Panc1 (cell line): ENCODE measurements at regions not wholly inside any gene's neighbourhood (a gene's known extent, or its start where the extent isn't known, plus 50 kb on each side); places are given as distances from the start of the nearest gene placed in this dataset.

ENCODE experiments used
- ATAC-seq: fragments of 200-7000 bp; cut with Tn5 transposase; 2 replicates; pipeline ENCODE4 v1.9.1; 2020; ENCODE audit warnings: mild to moderate bottlenecking, moderate library complexity
- BruUV-seq: library from RNA; stranded (reverse); fragments of 400-500 nt; replicated peaks from 2 replicates; lab custom pipeline; 2021; lab: Mats Ljungman, UMichigan
- CTCF ChIA-PET: fragments of 300-600 bp; sonication (Branson Sonifier 250); formaldehyde crosslinking; loops from one replicate; lab custom pipeline; 2022; ENCODE audit warnings: antibody characterized with exemption; lab: Charles Lee
- POLR2A ChIA-PET: fragments of 300-600 bp; sonication (Branson Sonifier 250); formaldehyde crosslinking; loops from one replicate; lab custom pipeline; 2022; ENCODE audit warnings: antibody characterized with exemption; lab: Charles Lee
- DNase-seq: peaks from one replicate; pipeline ENCODE4 v3.0.0-alpha.2; 2010; ENCODE audit warnings: low read depth, low spot score
- H3K27ac ChIP-seq: 2 replicates; pipeline ENCODE4 v1.5.1; 2011; ENCODE audit warnings: mild to moderate bottlenecking, low read length, inconsistent platforms
- H3K27me3 ChIP-seq: fragments of 200-500 bp; sonication (Bioruptor generic); 2 replicates; pipeline ENCODE4 v1.6.0; 2014; ENCODE audit warnings: low read length, inconsistent platforms; ENCODE audit not compliant: control insufficient read depth, insufficient read depth
- H3K36me3 ChIP-seq: fragments of 200-500 bp; sonication (Bioruptor generic); 2 replicates; pipeline ENCODE4 v1.5.1; 2014; ENCODE audit warnings: inconsistent platforms, mild to moderate bottlenecking, low read length, moderate library complexity; ENCODE audit not compliant: control insufficient read depth, insufficient read depth
- H3K4me1 ChIP-seq: 2 replicates; pipeline ENCODE4 v1.5.1; 2011; ENCODE audit warnings: inconsistent platforms, mild to moderate bottlenecking, low read length, moderate library complexity; ENCODE audit not compliant: control insufficient read depth, insufficient read depth
- H3K4me3 ChIP-seq, 2 experiments: 2 replicates each; pipeline ENCODE4 v1.5.1; 2011 to 2012; ENCODE audit warnings: low read depth in 2 of 2, low read length in 2 of 2, mild to moderate bottlenecking in 2 of 2, inconsistent platforms in 1 of 2, moderate library complexity in 1 of 2
- H3K9me3 ChIP-seq: fragments of 200-500 bp; sonication (Bioruptor generic); 2 replicates; pipeline ENCODE4 v1.5.1; 2014; ENCODE audit warnings: low read depth, mild to moderate bottlenecking, inconsistent platforms, low read length, moderate library complexity; ENCODE audit not compliant: control insufficient read depth, insufficient read depth
- POLR2AphosphoS5 ChIP-seq: IDR thresholded peaks from 2 replicates; pipeline ENCODE4 v1.6.1; 2012; ENCODE audit warnings: mild to moderate bottlenecking, low read depth, low read length, moderate library complexity
- SIN3A ChIP-seq: IDR thresholded peaks from 2 replicates; pipeline ENCODE4 v1.6.1; 2012; ENCODE audit warnings: low read depth, mild to moderate bottlenecking, low read length, moderate library complexity, borderline replicate concordance; ENCODE audit not compliant: insufficient read depth
- TCF7L2 ChIP-seq: IDR thresholded peaks from 2 replicates; pipeline ENCODE4 v1.6.1; 2011; ENCODE audit warnings: mild to moderate bottlenecking, low read depth, low read length, inconsistent platforms
- in situ Hi-C: cut with HindIII; loops from 2 replicates; pipeline ENCODE4 v1.10.0; 2016; ENCODE audit warnings: low sequenced_read_pairs, low pct_unique_long_range_greater_than_20kb
- intact Hi-C: fragments of 100-400 bp; cut with micrococcal nuclease; formaldehyde crosslinking; loops from one replicate; pipeline ENCODE4 v1.10.0; 2022; ENCODE audit not compliant: unreplicated experiment
- TF ChIP-seq, protein P1 (sequence below), 2 experiments: IDR thresholded peaks; 2 replicates each; pipeline ENCODE4 v1.6.1; 2011 to 2012; ENCODE audit warnings: low read depth in 2 of 2, control low read depth in 1 of 2, low read length in 1 of 2, mild to moderate bottlenecking in 1 of 2, moderate library complexity in 1 of 2; ENCODE audit not compliant: insufficient read depth in 1 of 2
- TF ChIP-seq, protein P2 (sequence below): fragments of 450-650 bp; IDR thresholded peaks from 2 replicates; pipeline ENCODE4 v1.5.1; 2017; ENCODE audit warnings: mild to moderate bottlenecking

DNA sequence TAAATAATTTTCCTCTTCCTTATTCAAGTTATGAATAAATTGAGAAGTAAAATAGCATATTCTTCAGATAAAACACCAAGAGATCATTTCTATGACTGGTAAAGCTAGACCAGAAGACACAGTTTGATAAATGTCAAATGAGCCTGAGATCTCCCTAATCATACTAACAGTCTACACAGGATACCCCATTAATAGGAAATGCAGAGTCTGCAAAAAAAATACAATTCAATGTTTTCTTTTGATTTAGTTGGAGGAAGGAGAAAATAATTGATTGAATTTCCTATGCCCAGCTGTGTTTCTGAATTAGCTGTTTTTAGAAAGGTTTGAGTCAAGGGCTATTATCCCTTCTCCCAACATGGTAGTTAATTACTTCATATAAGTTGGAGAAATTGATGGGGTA is 734.6 kb upstream of the SLITRK1 start:
- CTCF ChIA-PET, result no interaction called here
- Histone ChIP-seq H3K27ac (no peak overlapping the region), H3K9me3 (no peaks in the 10 kb centered on the region), H3K36me3 (no peaks in the 10 kb centered on the region), H3K27me3 (no peaks in the 10 kb centered on the region), H3K4me3 (no peak overlapping the region), H3K4me1 (no peaks in the 10 kb centered on the region)
- ATAC-seq, result no peak
- no peak for DNase-seq
- no TSS peak for BruUV-seq
- TF ChIP-seq, protein P1, sequence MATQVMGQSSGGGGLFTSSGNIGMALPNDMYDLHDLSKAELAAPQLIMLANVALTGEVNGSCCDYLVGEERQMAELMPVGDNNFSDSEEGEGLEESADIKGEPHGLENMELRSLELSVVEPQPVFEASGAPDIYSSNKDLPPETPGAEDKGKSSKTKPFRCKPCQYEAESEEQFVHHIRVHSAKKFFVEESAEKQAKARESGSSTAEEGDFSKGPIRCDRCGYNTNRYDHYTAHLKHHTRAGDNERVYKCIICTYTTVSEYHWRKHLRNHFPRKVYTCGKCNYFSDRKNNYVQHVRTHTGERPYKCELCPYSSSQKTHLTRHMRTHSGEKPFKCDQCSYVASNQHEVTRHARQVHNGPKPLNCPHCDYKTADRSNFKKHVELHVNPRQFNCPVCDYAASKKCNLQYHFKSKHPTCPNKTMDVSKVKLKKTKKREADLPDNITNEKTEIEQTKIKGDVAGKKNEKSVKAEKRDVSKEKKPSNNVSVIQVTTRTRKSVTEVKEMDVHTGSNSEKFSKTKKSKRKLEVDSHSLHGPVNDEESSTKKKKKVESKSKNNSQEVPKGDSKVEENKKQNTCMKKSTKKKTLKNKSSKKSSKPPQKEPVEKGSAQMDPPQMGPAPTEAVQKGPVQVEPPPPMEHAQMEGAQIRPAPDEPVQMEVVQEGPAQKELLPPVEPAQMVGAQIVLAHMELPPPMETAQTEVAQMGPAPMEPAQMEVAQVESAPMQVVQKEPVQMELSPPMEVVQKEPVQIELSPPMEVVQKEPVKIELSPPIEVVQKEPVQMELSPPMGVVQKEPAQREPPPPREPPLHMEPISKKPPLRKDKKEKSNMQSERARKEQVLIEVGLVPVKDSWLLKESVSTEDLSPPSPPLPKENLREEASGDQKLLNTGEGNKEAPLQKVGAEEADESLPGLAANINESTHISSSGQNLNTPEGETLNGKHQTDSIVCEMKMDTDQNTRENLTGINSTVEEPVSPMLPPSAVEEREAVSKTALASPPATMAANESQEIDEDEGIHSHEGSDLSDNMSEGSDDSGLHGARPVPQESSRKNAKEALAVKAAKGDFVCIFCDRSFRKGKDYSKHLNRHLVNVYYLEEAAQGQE (IDR thresholded peaks at IDR 0.05; ENCODE audit: insufficient read depth in 1 of 2, low read depth in 2 of 2, low read length in 1 of 2), result no peak
- TF ChIP-seq TCF7L2 (no peak), SIN3A (no peak), POLR2AphosphoS5 (no peak)
- TF ChIP-seq, protein P2, sequence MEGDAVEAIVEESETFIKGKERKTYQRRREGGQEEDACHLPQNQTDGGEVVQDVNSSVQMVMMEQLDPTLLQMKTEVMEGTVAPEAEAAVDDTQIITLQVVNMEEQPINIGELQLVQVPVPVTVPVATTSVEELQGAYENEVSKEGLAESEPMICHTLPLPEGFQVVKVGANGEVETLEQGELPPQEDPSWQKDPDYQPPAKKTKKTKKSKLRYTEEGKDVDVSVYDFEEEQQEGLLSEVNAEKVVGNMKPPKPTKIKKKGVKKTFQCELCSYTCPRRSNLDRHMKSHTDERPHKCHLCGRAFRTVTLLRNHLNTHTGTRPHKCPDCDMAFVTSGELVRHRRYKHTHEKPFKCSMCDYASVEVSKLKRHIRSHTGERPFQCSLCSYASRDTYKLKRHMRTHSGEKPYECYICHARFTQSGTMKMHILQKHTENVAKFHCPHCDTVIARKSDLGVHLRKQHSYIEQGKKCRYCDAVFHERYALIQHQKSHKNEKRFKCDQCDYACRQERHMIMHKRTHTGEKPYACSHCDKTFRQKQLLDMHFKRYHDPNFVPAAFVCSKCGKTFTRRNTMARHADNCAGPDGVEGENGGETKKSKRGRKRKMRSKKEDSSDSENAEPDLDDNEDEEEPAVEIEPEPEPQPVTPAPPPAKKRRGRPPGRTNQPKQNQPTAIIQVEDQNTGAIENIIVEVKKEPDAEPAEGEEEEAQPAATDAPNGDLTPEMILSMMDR, result no peak
- in situ Hi-C loops (no loop called here), intact Hi-C loops (no loop called here)
- POLR2A ChIA-PET, result no interaction called here

DNA sequence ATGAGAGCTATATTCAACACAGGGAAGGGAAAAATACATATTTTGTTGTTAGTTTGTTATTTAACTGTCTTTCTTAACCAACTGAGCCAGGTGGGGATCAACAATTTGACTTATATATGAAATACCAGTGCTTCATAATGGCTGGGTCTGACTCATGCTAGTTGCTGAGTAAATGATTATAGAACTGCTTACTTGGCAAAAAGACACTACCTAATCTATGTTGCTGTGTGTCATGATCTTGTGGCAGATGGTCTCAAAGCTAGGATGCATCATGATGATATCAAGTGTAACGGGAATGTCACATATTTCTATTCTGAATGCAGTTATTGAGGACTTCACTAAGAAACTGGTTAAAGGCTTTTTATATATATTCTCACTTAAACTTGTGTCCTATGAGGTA is 727.4 kb upstream of the SLITRK1 start:
- no peak overlapping the region for H3K4me3 ChIP-seq
- TF ChIP-seq, protein P2, result no peak
- TF ChIP-seq SIN3A (no peak), TCF7L2 (no peak), POLR2AphosphoS5 (no peak)
- TF ChIP-seq, protein P1 (IDR thresholded peaks at IDR 0.05; ENCODE audit: insufficient read depth in 1 of 2, low read depth in 2 of 2, low read length in 1 of 2), result no peak
- ATAC-seq (no peak), DNase-seq (no peak)
- H3K27me3 ChIP-seq, result no peaks in the 10 kb centered on the region
- no peaks in the 10 kb centered on the region for H3K9me3 ChIP-seq
- ChIA-PET POLR2A (no interaction called here), CTCF (no interaction called here)
- no peaks in the 10 kb centered on the region for H3K4me1 ChIP-seq
- no TSS peak for BruUV-seq
- intact Hi-C loops (no loop called here), in situ Hi-C loops (no loop called here)
- no peak overlapping the region for H3K27ac ChIP-seq
- H3K36me3 ChIP-seq, result no peaks in the 10 kb centered on the region
